CD14-positive monocyte (primary cell): ENCODE measurements at regions not wholly inside any gene's neighbourhood (a gene's known extent, or its start where the extent isn't known, plus 50 kb on each side); places are given as distances from the start of the nearest gene placed in this dataset.

Experiments used
- DNase-seq, 3 donors: peaks; one replicate each; pipeline ENCODE4 v3.0.0-alpha.2; 2011 to 2022
- H2AFZ ChIP-seq: 2 replicates; pipeline ENCODE4 v1.6.0; 2012; ENCODE audit warnings: mild to moderate bottlenecking, low read depth, low read length, inconsistent platforms; ENCODE audit not compliant: insufficient read depth, poor library complexity, severe bottlenecking
- H3K27ac ChIP-seq, 2 donors: 1 replicate in 1 of 2; 2 replicates in 1 of 2; pipeline ENCODE4 v1.5.1; 2012 to 2013; ENCODE audit warnings: low read length in 2 of 2, control low read depth in 1 of 2, inconsistent platforms in 1 of 2, low read depth in 1 of 2, mild to moderate bottlenecking in 1 of 2
- H3K27me3 ChIP-seq, 2 donors: one replicate each; pipeline versions ENCODE4 v1.6.0 to v1.6.1; 2011 to 2013; ENCODE audit warnings: low read length in 2 of 2; ENCODE audit not compliant: control insufficient read depth in 2 of 2, insufficient read depth in 2 of 2
- H3K36me3 ChIP-seq, 2 donors: replicated peaks in 1 of 2; 1 replicate in 1 of 2; 2 replicates in 1 of 2; pipeline versions ENCODE4 v1.5.1 to v1.6.1; 2012 to 2013; ENCODE audit warnings: low read length in 2 of 2, control low read depth in 1 of 2, inconsistent platforms in 1 of 2, mild to moderate bottlenecking in 1 of 2; ENCODE audit not compliant: insufficient read depth in 2 of 2, control insufficient read depth in 1 of 2
- H3K4me1 ChIP-seq, 2 donors: 1 replicate in 1 of 2; 2 replicates in 1 of 2; pipeline versions ENCODE4 v1.5.1 to v1.6.1; 2012 to 2013; ENCODE audit warnings: low read length in 2 of 2, control low read depth in 1 of 2, inconsistent platforms in 1 of 2, mild to moderate bottlenecking in 1 of 2, moderate library complexity in 1 of 2; ENCODE audit not compliant: insufficient read depth in 2 of 2, control insufficient read depth in 1 of 2
- H3K4me2 ChIP-seq: replicated peaks from 2 replicates; pipeline ENCODE3; 2012; ENCODE audit warnings: low read length, moderate library complexity, mild to moderate bottlenecking; ENCODE audit not compliant: poor library complexity, severe bottlenecking; ENCODE audit errors: extremely low read depth
- H3K4me3 ChIP-seq, 3 experiments: fragments of 200-600 bp in 1 of 3; sonication (generic) in 1 of 3; replicated peaks in 1 of 3; 1 replicate in 2 of 3; 2 replicates in 1 of 3; pipeline ENCODE4 v1.5.1; 2011 to 2013; ENCODE audit warnings: low read length in 3 of 3, mild to moderate bottlenecking in 3 of 3, control low read depth in 2 of 3, low read depth in 2 of 3, inconsistent platforms in 1 of 3, moderate library complexity in 1 of 3
- H3K79me2 ChIP-seq: 2 replicates; pipeline ENCODE4 v1.6.0; 2012; ENCODE audit warnings: mild to moderate bottlenecking, control low read depth, inconsistent platforms, low read length, moderate library complexity; ENCODE audit not compliant: insufficient read depth
- H3K9ac ChIP-seq: 2 replicates; pipeline ENCODE4 v1.6.0; 2017; ENCODE audit warnings: low read length, mild to moderate bottlenecking; ENCODE audit not compliant: insufficient read depth, poor library complexity, severe bottlenecking
- H3K9me3 ChIP-seq, 2 donors: replicated peaks in 1 of 2; 1 replicate in 1 of 2; 2 replicates in 1 of 2; pipeline versions ENCODE4 v1.5.1 to v1.6.1; 2012 to 2013; ENCODE audit warnings: low read length in 2 of 2, control low read depth in 1 of 2; ENCODE audit not compliant: control insufficient read depth in 1 of 2, insufficient read depth in 1 of 2
- H4K20me1 ChIP-seq: 2 replicates; pipeline ENCODE4 v1.6.0; 2012; ENCODE audit warnings: mild to moderate bottlenecking, low read length, control low read depth, moderate library complexity; ENCODE audit not compliant: insufficient read depth
- H3K27ac Mint-ChIP-seq, 7 donors: one replicate each; pipeline ENCODE4 v1.8.0; 2020; ENCODE audit warnings: mild to moderate bottlenecking in 7 of 7, mixed read lengths in 7 of 7, moderate library complexity in 6 of 7, inconsistent platforms in 2 of 7
- H3K27me3 Mint-ChIP-seq, 3 donors: one replicate each; pipeline ENCODE4 v1.8.0; 2021 to 2022; ENCODE audit warnings: low read depth in 3 of 3, mild to moderate bottlenecking in 3 of 3, mixed read lengths in 3 of 3, moderate library complexity in 3 of 3, inconsistent platforms in 1 of 3
- H3K36me3 Mint-ChIP-seq, 2 donors: one replicate each; pipeline ENCODE4 v1.8.0; 2020; ENCODE audit warnings: mixed read lengths in 2 of 2, inconsistent platforms in 1 of 2, mild to moderate bottlenecking in 1 of 2
- H3K4me1 Mint-ChIP-seq: one replicate; pipeline ENCODE4 v1.8.0; 2020; ENCODE audit warnings: mild to moderate bottlenecking, mixed read lengths
- H3K4me3 Mint-ChIP-seq, 2 donors: one replicate each; pipeline ENCODE4 v1.8.0; 2020; ENCODE audit warnings: mild to moderate bottlenecking in 2 of 2, mixed read lengths in 2 of 2, moderate library complexity in 1 of 2
- H3K9me3 Mint-ChIP-seq, 7 donors: one replicate each; pipeline ENCODE4 v1.8.0; 2020 to 2022; ENCODE audit warnings: mixed read lengths in 7 of 7, mild to moderate bottlenecking in 6 of 7, moderate library complexity in 6 of 7, inconsistent platforms in 2 of 7
- CTCF ChIP-seq: fragments of 200-600 bp; IDR thresholded peaks from one replicate; pipeline ENCODE4 v1.8.0; 2022; ENCODE audit warnings: antibody characterized with exemption, mild to moderate bottlenecking
- WGBS: methylation state at CpG from one replicate; pipeline ENCODE4 v1.1.5; 2013; ENCODE audit warnings: missing lambda C conversion rate; ENCODE audit not compliant: insufficient coverage; 5-methylcytosine and 5-hydroxymethylcytosine counted together
- intact Hi-C, 2 donors: fragments of 100-400 bp; cut with micrococcal nuclease; formaldehyde crosslinking; loops; one replicate each; pipeline versions ENCODE4 v1.15.0 to v1.15.1; 2023

- Mint-ChIP-seq H3K4me3 (no peak overlapping the region), H3K27me3 (peaks cover 1 to 9% (median 2%) of the 10 kb centered on the region in 3 donors), H3K9me3 (peaks cover 0 to 2% (median 0%) of the 10 kb centered on the region in 7 donors), H3K27ac (peak overlapping the region in 1 of 7 donors; percentile 24), H3K36me3 (no peaks in the 10 kb centered on the region), H3K4me1 (no peaks in the 10 kb centered on the region)
- Histone ChIP-seq H3K4me3 (no peak overlapping the region), H3K4me1 (no peaks in the 10 kb centered on the region), H4K20me1 (no peaks in the 10 kb centered on the region), H2AFZ (no peak overlapping the region), H3K9ac (no peak overlapping the region), H3K36me3 (no peaks in the 10 kb centered on the region), H3K79me2 (no peaks in the 10 kb centered on the region), H3K27ac (no peak overlapping the region), H3K9me3 (no peaks in the 10 kb centered on the region), H3K4me2 (no peak overlapping the region), H3K27me3 (no peaks in the 10 kb centered on the region)
- WGBS = 69% methylated on average over 3 of the region's 3 CpGs
- no peak for DNase-seq
- intact Hi-C loops = no loop called here
- TF ChIP-seq CTCF = no peak
Observed at GRCh38 chr1:30514945-30515344, 208.4 kb downstream of the MATN1 start.

GRCh38 chr1:30514137-30514654 lies 209.2 kb downstream of the MATN1 start:
- no peaks in the 10 kb centered on the region for H4K20me1 ChIP-seq
- no peaks in the 10 kb centered on the region for H3K79me2 ChIP-seq
- no peaks in the 10 kb centered on the region for H3K4me1 ChIP-seq
- H3K27ac ChIP-seq = no peak overlapping the region
- Mint-ChIP-seq H3K9me3 (peaks cover 0 to 2% (median 1%) of the 10 kb centered on the region in 7 donors), H3K36me3 (no peaks in the 10 kb centered on the region), H3K4me3 (no peak overlapping the region), H3K4me1 (no peaks in the 10 kb centered on the region), H3K27ac (peak overlapping the region in 1 of 7 donors; percentile 13), H3K27me3 (peaks cover 1 to 9% (median 2%) of the 10 kb centered on the region in 3 donors)
- no peak overlapping the region for H3K4me2 ChIP-seq
- H3K36me3 ChIP-seq = no peaks in the 10 kb centered on the region
- H3K27me3 ChIP-seq = no peaks in the 10 kb centered on the region
- H3K9ac ChIP-seq = no peak overlapping the region
- no peak for TF ChIP-seq CTCF
- WGBS = 77% methylated on average over 3 of the region's 6 CpGs
- DNase-seq = no peak
- H3K9me3 ChIP-seq = no peaks in the 10 kb centered on the region
- intact Hi-C loops = no loop called here
- no peak overlapping the region for H3K4me3 ChIP-seq
- no peak overlapping the region for H2AFZ ChIP-seq
